ENCODE measurements at regions not wholly inside any gene's neighbourhood (a gene's known extent, or its start where the extent isn't known, plus 50 kb on each side); places are given as distances from the start of the nearest gene placed in this dataset.
"Not testable (repeated sequence)": the region's sequence is repeated elsewhere in the genome, so short reads cannot be mapped to it uniquely, and the experiment has no call there.

- no peak for DNase-seq (ENCODE audit: low read depth in 3 of 3, low spot score in 2 of 3)
Measured at GRCh38 chr2:207216457-207216856, 50.7 kb upstream of the KLF7 start.

DNA sequence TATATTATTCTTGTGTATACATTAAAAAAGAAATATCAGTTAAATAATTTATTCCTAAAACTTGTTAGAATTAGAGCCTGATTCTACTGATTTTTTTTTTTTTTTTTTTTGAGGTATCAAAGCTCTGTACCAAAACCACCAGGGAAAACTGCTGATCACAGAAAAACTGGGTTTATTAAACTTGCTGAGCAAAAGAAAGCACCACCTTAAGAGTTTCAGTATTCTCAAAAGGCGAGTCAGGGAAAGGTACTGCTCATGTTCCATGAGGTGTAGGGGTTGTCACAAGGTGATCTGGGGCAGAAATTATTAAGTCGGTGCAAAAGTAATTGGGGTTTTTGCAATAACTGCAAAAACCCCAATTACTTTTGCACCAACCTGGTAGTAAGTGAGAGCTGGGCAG, 51.7 kb upstream of the KLF7 start:
- no peak for DNase-seq (ENCODE audit: low read depth in 3 of 3, low spot score in 2 of 3)

GRCh38 chr2:207219081-207219630, 53.4 kb upstream of the KLF7 start:
- no peak for DNase-seq (ENCODE audit: low read depth in 3 of 3, low spot score in 2 of 3)

GRCh38 chr2:207219676-207220501, 54.1 kb upstream of the KLF7 start:
- no peak for DNase-seq (ENCODE audit: low read depth in 3 of 3, low spot score in 2 of 3)

GRCh38 chr2:207221731-207222130, 56.0 kb upstream of the KLF7 start:
- no peak for DNase-seq (ENCODE audit: low read depth in 3 of 3, low spot score in 2 of 3)

- DNase-seq (ENCODE audit: low read depth in 3 of 3, low spot score in 2 of 3), result no peak
Measured at GRCh38 chr2:207223051-207223450, 57.3 kb upstream of the KLF7 start.

- no peak for DNase-seq (ENCODE audit: low read depth in 3 of 3, low spot score in 2 of 3)
Measured at GRCh38 chr2:207224381-207224780, 58.6 kb upstream of the KLF7 start.

DNA sequence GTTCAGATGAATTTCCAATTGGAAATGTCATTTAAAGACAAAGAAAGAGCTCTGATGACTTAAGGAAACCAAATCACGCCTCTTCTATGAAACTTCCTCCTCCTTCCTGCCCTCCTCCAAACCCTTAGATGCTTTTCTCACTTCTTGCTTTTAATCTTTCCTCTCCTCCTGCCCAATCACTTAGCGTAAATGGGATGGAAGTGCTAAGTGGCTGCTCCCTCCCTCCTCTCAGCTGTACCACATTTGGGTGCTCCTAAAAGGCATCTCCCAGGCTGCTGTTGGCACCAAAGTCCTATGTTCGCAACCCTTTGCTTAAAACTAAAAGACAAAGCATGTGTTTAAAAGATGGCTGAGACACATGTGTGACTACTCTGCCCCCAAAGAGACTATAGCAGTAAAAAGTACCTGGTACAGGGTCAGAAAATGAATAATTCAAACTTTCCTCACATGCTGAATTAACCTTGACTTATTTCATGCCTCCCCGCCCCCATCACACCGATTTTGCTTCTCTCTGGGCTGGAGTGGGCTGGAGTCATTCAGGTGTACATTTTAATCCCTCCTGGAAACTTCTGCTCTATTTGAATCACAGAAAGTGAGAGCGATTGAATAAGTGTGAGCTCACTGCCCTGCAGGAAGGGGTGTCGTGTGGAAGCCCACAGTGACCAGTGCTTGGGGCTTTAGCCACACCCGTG, 59.2 kb upstream of the KLF7 start:
- DNase-seq (ENCODE audit: low read depth in 3 of 3, low spot score in 2 of 3), result no peak

GRCh38 chr2:207225773-207226172, 60.0 kb upstream of the KLF7 start:
- no peak for DNase-seq (ENCODE audit: low read depth in 3 of 3, low spot score in 2 of 3)

DNA sequence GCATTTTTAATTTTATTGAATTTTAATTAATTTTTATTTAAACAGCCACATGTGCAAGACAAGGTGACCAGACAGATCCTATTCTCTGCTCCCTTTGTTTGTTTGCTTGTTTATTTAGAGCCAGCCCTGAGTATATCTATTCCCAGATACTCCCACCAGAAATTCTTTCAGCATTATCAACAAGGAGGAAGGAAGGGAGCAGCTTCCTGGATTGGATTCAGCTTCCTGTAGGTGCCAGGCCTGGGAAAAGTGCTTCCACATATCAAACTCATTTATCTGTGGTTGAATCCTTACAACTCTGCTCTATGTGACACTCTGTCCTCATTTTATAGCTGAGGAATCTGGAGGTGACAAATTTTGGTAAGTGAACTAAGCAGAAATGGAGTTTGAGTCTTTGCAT, 60.5 kb upstream of the KLF7 start:
- DNase-seq (ENCODE audit: low read depth in 3 of 3, low spot score in 2 of 3), result no peak

GRCh38 chr2:207226671-207227061, 60.9 kb upstream of the KLF7 start:
- DNase-seq (ENCODE audit: low read depth in 3 of 3, low spot score in 2 of 3), result no peak

- peak; percentile 41 to 72 (median 60) for DNase-seq (ENCODE audit: low read depth in 3 of 3, low spot score in 2 of 3)
Measured at GRCh38 chr2:207227062-207227748, 61.5 kb upstream of the KLF7 start.

DNA sequence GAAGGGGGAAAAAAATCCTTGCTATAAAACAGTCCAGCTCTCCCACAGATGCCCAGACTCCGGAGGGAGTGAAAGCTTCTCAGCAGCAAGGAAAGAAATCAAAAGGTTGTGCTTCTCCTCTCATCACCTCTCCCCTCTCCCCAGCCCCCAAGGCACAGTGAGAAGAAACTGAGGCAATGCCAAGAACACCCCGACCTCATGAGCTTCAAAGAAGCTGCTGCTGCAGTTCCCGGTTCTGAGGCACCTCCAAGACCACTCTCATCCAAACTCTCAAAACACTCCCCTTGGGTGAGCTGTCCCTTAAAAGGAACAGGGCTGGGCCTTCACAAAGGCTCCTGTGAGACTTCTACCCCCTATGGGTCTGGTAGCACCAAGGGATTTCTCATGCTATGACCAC, 62.0 kb upstream of the KLF7 start:
- no peak for DNase-seq (ENCODE audit: low read depth in 3 of 3, low spot score in 2 of 3)

- DNase-seq (ENCODE audit: low read depth in 3 of 3, low spot score in 2 of 3), result no peak
Measured at GRCh38 chr2:207228402-207228801, 62.7 kb upstream of the KLF7 start.

GRCh38 chr2:207229161-207229560, 63.4 kb upstream of the KLF7 start:
- DNase-seq (ENCODE audit: low read depth in 3 of 3, low spot score in 2 of 3), result no peak

- no peak for DNase-seq (ENCODE audit: low read depth in 3 of 3, low spot score in 2 of 3)
Measured at GRCh38 chr2:207230261-207231105, 64.7 kb upstream of the KLF7 start.

DNA sequence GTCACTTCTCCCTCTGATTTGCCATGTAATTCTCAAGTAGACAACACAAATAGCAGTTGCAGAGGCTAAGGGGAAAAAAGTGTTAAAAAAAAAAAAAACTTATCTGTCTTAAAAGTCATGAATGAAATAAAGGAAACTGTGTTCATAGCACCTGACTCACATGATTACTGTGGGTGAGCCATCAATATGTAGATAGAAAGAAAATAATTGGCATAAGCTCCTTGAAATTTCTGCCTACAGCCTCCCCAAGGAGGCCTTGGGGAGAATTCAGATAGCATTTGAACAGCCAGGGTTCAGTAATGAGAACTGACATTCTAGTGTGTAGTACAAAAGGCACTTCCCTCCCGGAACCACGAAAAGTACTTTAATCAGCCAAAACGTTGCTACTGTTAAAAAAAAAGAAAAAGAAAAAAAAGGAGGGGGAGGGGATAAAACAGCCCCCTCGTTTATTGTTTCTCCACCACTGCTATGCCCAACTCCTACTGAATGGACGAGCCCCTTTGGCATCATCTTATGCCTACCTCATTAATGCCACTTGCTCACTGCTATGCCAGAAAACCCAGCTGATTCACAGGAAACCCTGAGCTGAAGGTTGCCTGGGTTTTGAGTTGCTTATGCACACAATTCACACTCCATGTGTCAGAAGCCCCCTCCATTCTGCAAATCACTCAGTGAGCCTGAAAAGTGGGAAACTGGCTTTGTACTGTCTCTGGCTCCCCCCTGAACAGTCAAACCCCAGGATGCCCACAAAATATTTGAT, 65.5 kb upstream of the KLF7 start:
- no peak for DNase-seq (ENCODE audit: low read depth in 3 of 3, low spot score in 2 of 3)

- no peak for DNase-seq (ENCODE audit: low read depth in 3 of 3, low spot score in 2 of 3)
Measured at GRCh38 chr2:207231967-207232366, 66.2 kb upstream of the KLF7 start.

GRCh38 chr2:207233141-207233540, 67.4 kb upstream of the KLF7 start:
- not testable (repeated sequence) for DNase-seq (ENCODE audit: low read depth in 3 of 3, low spot score in 2 of 3)

- no peak for DNase-seq (ENCODE audit: low read depth in 3 of 3, low spot score in 2 of 3)
Measured at GRCh38 chr2:207233731-207234130, 68.0 kb upstream of the KLF7 start.

Data from right renal cortex interstitium (tissue), 3 donors.